DOHH2 (cell line): ENCODE measurements at regions not wholly inside any gene's neighbourhood (a gene's known extent, or its start where the extent isn't known, plus 50 kb on each side); places are given as distances from the start of the nearest gene placed in this dataset.
A peak's percentile ranks its signal among the peaks of the same experiment; 100 is the strongest.

Source experiments
- H3F3A ChIP-seq: fragments of 200-600 bp; sonication (generic), shearing (Covaris generic); 2 replicates; pipeline ENCODE4 v1.6.0; 2016; ENCODE audit warnings: antibody characterized with exemption, mild to moderate bottlenecking; ENCODE audit not compliant: control insufficient read depth, insufficient read depth
- H3K27ac ChIP-seq: fragments of 200-600 bp; sonication (generic); 2 replicates; pipeline ENCODE4 v1.5.1; 2014; ENCODE audit warnings: low read depth, mild to moderate bottlenecking, low read length, moderate library complexity
- H3K27me3 ChIP-seq: fragments of 200-600 bp; sonication (generic); 2 replicates; pipeline ENCODE4 v1.6.1; 2014; ENCODE audit warnings: mild to moderate bottlenecking, low read length, mixed read lengths; ENCODE audit not compliant: control insufficient read depth
- H3K36me3 ChIP-seq: fragments of 200-600 bp; sonication (generic); 2 replicates; pipeline ENCODE4 v1.6.1; 2014; ENCODE audit warnings: mild to moderate bottlenecking, low read length, moderate library complexity, mixed read lengths; ENCODE audit not compliant: control insufficient read depth
- H3K4me1 ChIP-seq: fragments of 200-600 bp; sonication (generic); 2 replicates; pipeline ENCODE4 v1.6.1; 2014; ENCODE audit warnings: mild to moderate bottlenecking, low read length, mixed read lengths; ENCODE audit not compliant: control insufficient read depth
- H3K4me2 ChIP-seq: fragments of 200-600 bp; sonication (generic); 2 replicates; pipeline ENCODE4 v1.6.0; 2014; ENCODE audit warnings: mild to moderate bottlenecking, low read length, moderate library complexity
- H3K4me3 ChIP-seq: fragments of 200-600 bp; sonication (generic); 2 replicates; pipeline ENCODE4 v1.5.1; 2014; ENCODE audit warnings: mild to moderate bottlenecking, low read length, mixed read lengths
- H3K79me2 ChIP-seq: fragments of 200-600 bp; sonication (generic); 2 replicates; pipeline ENCODE4 v1.6.1; 2014; ENCODE audit warnings: mild to moderate bottlenecking, low read length, mixed read lengths; ENCODE audit not compliant: control insufficient read depth
- H3K9me2 ChIP-seq: fragments of 200-600 bp; sonication (generic); replicated peaks from 2 replicates; pipeline ENCODE4 v1.6.1; 2014; ENCODE audit warnings: mild to moderate bottlenecking, low read length, mixed read lengths; ENCODE audit not compliant: control insufficient read depth
- H3K9me3 ChIP-seq: fragments of 200-600 bp; sonication (generic); 2 replicates; pipeline ENCODE4 v1.6.1; 2014; ENCODE audit warnings: antibody characterized with exemption, low read length, mixed read lengths; ENCODE audit not compliant: control insufficient read depth, insufficient read depth
- H4K20me1 ChIP-seq: fragments of 200-600 bp; sonication (generic); 2 replicates; pipeline ENCODE4 v1.6.0; 2014; ENCODE audit warnings: low read depth, mild to moderate bottlenecking, antibody characterized with exemption, low read length, moderate library complexity; ENCODE audit not compliant: control insufficient read depth, insufficient read depth
- EZH2phosphoT487 ChIP-seq: fragments of 200-600 bp; sonication (generic); IDR thresholded peaks from 2 replicates; pipeline ENCODE4 v1.6.1; 2017; ENCODE audit warnings: borderline replicate concordance, mild to moderate bottlenecking, antibody characterized with exemption, low read length, moderate library complexity, mixed read lengths
- TF ChIP-seq, protein P1 (sequence below): fragments of 200-600 bp; sonication (generic); IDR thresholded peaks from one replicate; pipeline ENCODE4 v1.5.1; 2014; ENCODE audit warnings: antibody characterized with exemption, mild to moderate bottlenecking, low read depth, low read length; ENCODE audit not compliant: poor library complexity, severe bottlenecking

DNA sequence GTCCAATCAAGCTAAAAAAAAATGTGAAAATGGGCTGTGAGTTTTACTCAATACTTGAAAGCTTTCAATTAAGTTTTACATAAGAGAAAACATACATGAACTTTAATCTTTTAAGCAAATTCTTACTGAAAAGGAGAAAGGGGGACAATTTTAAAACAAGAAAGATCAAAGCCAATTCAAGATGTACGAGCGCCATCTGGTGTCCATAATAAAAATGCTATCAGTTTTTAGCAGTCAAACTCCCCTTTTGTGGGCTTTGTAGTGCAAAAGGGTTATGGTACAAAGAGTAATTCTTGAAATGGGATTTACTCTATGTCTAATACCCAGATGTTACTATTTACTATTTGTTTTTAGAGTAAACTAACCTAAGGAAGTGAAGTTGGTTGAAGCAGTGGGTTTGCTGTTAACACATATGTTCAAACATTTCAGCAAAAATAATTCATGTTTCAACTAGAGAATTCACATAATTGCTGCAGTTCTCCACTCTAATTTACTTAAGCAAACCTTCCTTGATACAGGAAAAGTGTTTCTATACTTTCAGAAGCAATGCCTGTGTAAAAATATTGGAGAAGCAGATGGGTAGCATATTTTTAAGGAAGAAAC, 228.2 kb upstream of the TYRP1 start:
- Histone ChIP-seq H3K4me2 (no peak overlapping the region), H3K4me3 (no peak overlapping the region), H3K27ac (no peak overlapping the region), H3K4me1 (no peaks in the 10 kb centered on the region), H3K9me2 (no peaks in the 10 kb centered on the region), H3K36me3 (no peaks in the 10 kb centered on the region), H3K9me3 (no peaks in the 10 kb centered on the region), H3K27me3 (no peaks in the 10 kb centered on the region), H4K20me1 (no peaks in the 10 kb centered on the region), H3K79me2 (no peaks in the 10 kb centered on the region), H3F3A (no peaks in the 10 kb centered on the region)
- TF ChIP-seq, protein P1, sequence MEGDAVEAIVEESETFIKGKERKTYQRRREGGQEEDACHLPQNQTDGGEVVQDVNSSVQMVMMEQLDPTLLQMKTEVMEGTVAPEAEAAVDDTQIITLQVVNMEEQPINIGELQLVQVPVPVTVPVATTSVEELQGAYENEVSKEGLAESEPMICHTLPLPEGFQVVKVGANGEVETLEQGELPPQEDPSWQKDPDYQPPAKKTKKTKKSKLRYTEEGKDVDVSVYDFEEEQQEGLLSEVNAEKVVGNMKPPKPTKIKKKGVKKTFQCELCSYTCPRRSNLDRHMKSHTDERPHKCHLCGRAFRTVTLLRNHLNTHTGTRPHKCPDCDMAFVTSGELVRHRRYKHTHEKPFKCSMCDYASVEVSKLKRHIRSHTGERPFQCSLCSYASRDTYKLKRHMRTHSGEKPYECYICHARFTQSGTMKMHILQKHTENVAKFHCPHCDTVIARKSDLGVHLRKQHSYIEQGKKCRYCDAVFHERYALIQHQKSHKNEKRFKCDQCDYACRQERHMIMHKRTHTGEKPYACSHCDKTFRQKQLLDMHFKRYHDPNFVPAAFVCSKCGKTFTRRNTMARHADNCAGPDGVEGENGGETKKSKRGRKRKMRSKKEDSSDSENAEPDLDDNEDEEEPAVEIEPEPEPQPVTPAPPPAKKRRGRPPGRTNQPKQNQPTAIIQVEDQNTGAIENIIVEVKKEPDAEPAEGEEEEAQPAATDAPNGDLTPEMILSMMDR: peak; percentile 69
- no peak for TF ChIP-seq EZH2phosphoT487

GRCh38 chr9:12469084-12469483, 224.1 kb upstream of the TYRP1 start:
- no peaks in the 10 kb centered on the region for H3F3A ChIP-seq
- no peaks in the 10 kb centered on the region for H3K9me2 ChIP-seq
- no peaks in the 10 kb centered on the region for H3K79me2 ChIP-seq
- no peak overlapping the region for H3K4me3 ChIP-seq
- H3K27ac ChIP-seq: no peak overlapping the region
- H4K20me1 ChIP-seq: no peaks in the 10 kb centered on the region
- H3K27me3 ChIP-seq: no peaks in the 10 kb centered on the region
- no peaks in the 10 kb centered on the region for H3K36me3 ChIP-seq
- no peak for TF ChIP-seq EZH2phosphoT487
- TF ChIP-seq, protein P1: no peak
- H3K4me1 ChIP-seq: no peaks in the 10 kb centered on the region
- no peaks in the 10 kb centered on the region for H3K9me3 ChIP-seq
- H3K4me2 ChIP-seq: no peak overlapping the region

DNA sequence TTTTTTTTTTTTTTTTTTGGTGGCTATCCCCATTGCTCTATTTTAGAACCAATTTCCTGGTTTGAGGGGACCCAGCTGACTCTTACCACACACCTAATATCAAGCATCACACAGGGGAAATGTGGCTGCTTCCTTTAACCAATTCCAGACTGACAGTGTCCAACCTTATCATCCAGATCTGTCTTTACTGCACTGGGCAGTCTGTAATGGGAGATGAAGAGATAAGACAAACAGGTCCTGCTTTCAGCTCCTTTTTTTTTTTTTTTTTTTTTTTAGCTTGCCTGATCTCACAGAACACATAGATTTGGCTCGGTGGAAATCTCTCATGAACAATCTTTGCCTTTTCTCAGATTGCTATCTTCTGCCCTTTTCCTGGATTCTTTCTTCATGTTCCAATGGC, 198.8 kb upstream of the TYRP1 start:
- Histone ChIP-seq H3K79me2 (no peaks in the 10 kb centered on the region), H4K20me1 (no peaks in the 10 kb centered on the region), H3K4me3 (no peak overlapping the region), H3K9me3 (no peaks in the 10 kb centered on the region), H3K4me2 (no peak overlapping the region), H3K27ac (no peak overlapping the region), H3K4me1 (no peaks in the 10 kb centered on the region), H3K36me3 (no peaks in the 10 kb centered on the region), H3F3A (no peaks in the 10 kb centered on the region), H3K9me2 (no peaks in the 10 kb centered on the region), H3K27me3 (no peaks in the 10 kb centered on the region)
- TF ChIP-seq EZH2phosphoT487: no peak
- TF ChIP-seq, protein P1: no peak

DNA sequence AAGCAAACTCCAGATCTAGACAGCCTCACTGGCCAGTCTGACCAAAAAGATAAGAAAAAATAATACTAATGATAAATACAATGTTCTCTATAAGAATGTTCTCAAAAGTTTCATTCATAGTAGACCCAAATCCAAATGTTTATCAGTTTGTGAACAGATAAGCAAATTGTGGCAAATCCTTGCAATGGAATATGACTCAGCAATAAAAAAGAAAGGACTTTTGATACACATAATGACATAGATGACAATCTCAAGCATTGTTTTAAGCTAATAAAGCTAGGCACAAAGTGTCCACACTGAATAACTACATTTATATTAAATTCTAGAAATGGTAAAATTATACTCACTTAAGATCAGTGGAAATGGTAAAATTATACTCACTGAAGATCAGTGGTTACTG, 195.4 kb upstream of the TYRP1 start:
- H3K4me2 ChIP-seq: no peak overlapping the region
- H3K4me1 ChIP-seq: no peaks in the 10 kb centered on the region
- TF ChIP-seq, protein P1: no peak
- no peak for TF ChIP-seq EZH2phosphoT487
- no peaks in the 10 kb centered on the region for H3K9me2 ChIP-seq
- H3K27ac ChIP-seq: no peak overlapping the region
- no peaks in the 10 kb centered on the region for H3K9me3 ChIP-seq
- no peaks in the 10 kb centered on the region for H3K36me3 ChIP-seq
- H3F3A ChIP-seq: no peaks in the 10 kb centered on the region
- H4K20me1 ChIP-seq: no peaks in the 10 kb centered on the region
- H3K79me2 ChIP-seq: no peaks in the 10 kb centered on the region
- no peaks in the 10 kb centered on the region for H3K27me3 ChIP-seq
- H3K4me3 ChIP-seq: no peak overlapping the region
